ENCODE measurements at regions not wholly inside any gene's neighbourhood (a gene's known extent, or its start where the extent isn't known, plus 50 kb on each side); places are given as distances from the start of the nearest gene placed in this dataset.
"Not testable (repeated sequence)": the region's sequence is repeated elsewhere in the genome, so short reads cannot be mapped to it uniquely, and the experiment has no call there.

DNA sequence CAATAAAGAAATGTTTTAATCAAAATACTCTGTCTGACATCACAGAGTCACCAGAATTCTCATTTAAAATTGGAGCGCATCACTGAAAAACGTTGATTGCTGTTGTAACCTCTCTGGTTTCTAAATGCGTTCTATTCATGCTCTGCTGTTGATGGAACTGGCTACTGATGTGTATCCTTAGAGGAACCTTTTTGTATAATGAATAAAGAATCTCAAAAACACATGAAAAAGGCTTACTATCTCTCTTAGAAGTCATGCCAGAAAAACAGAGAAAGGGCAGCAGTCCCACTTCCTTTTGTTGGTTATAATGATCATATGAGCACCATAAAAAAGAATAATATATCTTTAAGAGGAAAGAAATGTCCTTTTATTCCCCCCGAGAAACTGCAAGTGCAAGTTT lies 615.5 kb downstream of the TLE1 start:
- Histone ChIP-seq H3K27me3 (ENCODE audit: control insufficient read depth, insufficient read depth, low read length) (no peaks in the 10 kb centered on the region), H3K36me3 (ENCODE audit: control insufficient read depth, insufficient read depth, low read length) (no peaks in the 10 kb centered on the region), H3K9ac (ENCODE audit: low read depth, low read length) (no peak overlapping the region), H3K4me3 (ENCODE audit: low read depth, low read length) (no peak overlapping the region), H3K4me1 (ENCODE audit: control insufficient read depth, insufficient read depth, low read length) (no peaks in the 10 kb centered on the region), H3K9me3 (ENCODE audit: control insufficient read depth, insufficient read depth, low read length) (no peaks in the 10 kb centered on the region)

DNA sequence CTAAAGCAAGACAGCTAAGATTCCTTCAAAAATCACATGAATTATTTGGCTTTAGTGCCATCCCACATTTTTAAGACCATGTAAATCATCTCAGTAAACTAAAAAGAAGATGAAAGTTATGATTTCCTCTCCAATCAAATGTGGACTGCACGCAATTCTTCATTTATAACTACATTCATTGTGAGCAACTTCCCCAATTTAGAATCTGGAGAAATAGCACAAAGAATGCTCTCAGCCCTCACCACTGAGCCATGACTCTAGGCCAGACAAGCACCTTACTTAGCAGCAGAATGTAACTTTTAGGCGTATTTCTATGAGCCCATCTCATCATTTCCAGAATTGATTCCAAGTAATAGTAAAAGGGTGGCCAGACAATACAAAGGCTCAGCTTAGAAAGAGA lies 616.6 kb downstream of the TLE1 start:
- Histone ChIP-seq H3K9ac (ENCODE audit: low read depth, low read length) (no peak overlapping the region), H3K36me3 (ENCODE audit: control insufficient read depth, insufficient read depth, low read length) (no peaks in the 10 kb centered on the region), H3K4me3 (ENCODE audit: low read depth, low read length) (no peak overlapping the region), H3K27me3 (ENCODE audit: control insufficient read depth, insufficient read depth, low read length) (no peaks in the 10 kb centered on the region), H3K9me3 (ENCODE audit: control insufficient read depth, insufficient read depth, low read length) (no peaks in the 10 kb centered on the region), H3K4me1 (ENCODE audit: control insufficient read depth, insufficient read depth, low read length) (no peaks in the 10 kb centered on the region)

DNA sequence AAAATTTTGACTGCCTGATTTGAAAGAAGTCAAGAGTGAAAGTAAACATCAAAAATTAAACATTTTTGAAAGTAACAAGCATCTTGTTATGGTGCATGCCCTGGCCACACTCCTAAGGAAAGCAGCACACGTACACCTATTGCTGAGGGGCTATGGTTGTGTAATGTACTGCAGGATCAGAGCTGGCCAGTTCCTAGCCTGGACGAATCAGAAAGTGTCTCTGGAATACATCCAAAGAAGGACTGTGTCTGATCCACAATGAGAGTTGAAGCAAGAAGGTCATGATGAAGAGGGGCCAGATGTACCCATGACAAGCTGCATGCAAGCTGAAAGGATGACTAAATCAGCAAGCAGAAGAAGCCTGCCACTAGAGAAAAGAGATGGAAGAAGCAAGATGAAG lies 618.2 kb downstream of the TLE1 start:
- no peaks in the 10 kb centered on the region for H3K27me3 ChIP-seq (ENCODE audit: control insufficient read depth, insufficient read depth, low read length)
- no peaks in the 10 kb centered on the region for H3K9me3 ChIP-seq (ENCODE audit: control insufficient read depth, insufficient read depth, low read length)
- H3K36me3 ChIP-seq (ENCODE audit: control insufficient read depth, insufficient read depth, low read length): no peaks in the 10 kb centered on the region
- no peaks in the 10 kb centered on the region for H3K4me1 ChIP-seq (ENCODE audit: control insufficient read depth, insufficient read depth, low read length)
- H3K4me3 ChIP-seq (ENCODE audit: low read depth, low read length): no peak overlapping the region
- H3K9ac ChIP-seq (ENCODE audit: low read depth, low read length): no peak overlapping the region

DNA sequence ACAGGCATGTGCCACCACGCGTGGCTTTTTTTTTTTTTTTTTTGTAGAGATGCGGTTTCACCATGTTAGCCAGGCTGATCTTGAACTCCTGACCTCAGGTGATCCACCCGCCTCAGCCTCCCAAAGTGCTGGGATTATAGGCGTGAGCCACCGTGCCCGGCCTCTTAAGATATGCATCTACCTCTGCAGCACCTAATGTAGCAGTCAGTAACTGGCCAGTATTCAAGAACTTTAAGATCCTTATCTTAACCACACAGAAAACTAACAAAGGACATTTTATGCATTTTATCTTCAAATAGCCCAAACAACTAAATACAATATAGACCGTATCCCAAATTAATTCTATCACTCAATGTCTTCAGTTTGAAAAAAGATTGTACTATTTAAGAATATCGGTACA lies 618.7 kb downstream of the TLE1 start:
- Histone ChIP-seq H3K27me3 (ENCODE audit: control insufficient read depth, insufficient read depth, low read length) (no peaks in the 10 kb centered on the region), H3K4me3 (ENCODE audit: low read depth, low read length) (no peak overlapping the region), H3K4me1 (ENCODE audit: control insufficient read depth, insufficient read depth, low read length) (no peaks in the 10 kb centered on the region), H3K9me3 (ENCODE audit: control insufficient read depth, insufficient read depth, low read length) (no peaks in the 10 kb centered on the region), H3K36me3 (ENCODE audit: control insufficient read depth, insufficient read depth, low read length) (no peaks in the 10 kb centered on the region), H3K9ac (ENCODE audit: low read depth, low read length) (no peak overlapping the region)

DNA sequence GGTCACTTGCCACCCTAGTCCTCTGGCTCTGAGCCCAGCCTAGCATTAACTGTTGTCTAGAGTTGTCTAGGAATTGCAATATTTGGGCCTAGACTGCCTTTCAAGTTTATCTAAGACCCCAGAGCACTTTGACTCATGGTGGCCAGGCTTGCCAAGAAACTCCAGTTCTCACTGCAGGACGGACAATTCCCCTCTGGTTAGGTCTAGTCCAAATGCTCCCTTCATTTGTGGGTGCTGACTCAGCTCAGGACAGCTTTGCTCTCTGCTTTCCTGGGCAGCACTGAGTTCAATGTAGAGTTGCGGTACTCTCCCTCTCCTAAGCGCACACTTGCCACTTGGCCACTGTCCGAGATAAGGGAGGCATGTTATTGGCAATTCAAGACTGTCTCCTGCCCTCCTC lies 619.4 kb downstream of the TLE1 start:
- Histone ChIP-seq H3K4me1 (ENCODE audit: control insufficient read depth, insufficient read depth, low read length) (no peaks in the 10 kb centered on the region), H3K36me3 (ENCODE audit: control insufficient read depth, insufficient read depth, low read length) (no peaks in the 10 kb centered on the region), H3K27me3 (ENCODE audit: control insufficient read depth, insufficient read depth, low read length) (no peaks in the 10 kb centered on the region), H3K9me3 (ENCODE audit: control insufficient read depth, insufficient read depth, low read length) (no peaks in the 10 kb centered on the region), H3K4me3 (ENCODE audit: low read depth, low read length) (no peak overlapping the region), H3K9ac (ENCODE audit: low read depth, low read length) (no peak overlapping the region)

DNA sequence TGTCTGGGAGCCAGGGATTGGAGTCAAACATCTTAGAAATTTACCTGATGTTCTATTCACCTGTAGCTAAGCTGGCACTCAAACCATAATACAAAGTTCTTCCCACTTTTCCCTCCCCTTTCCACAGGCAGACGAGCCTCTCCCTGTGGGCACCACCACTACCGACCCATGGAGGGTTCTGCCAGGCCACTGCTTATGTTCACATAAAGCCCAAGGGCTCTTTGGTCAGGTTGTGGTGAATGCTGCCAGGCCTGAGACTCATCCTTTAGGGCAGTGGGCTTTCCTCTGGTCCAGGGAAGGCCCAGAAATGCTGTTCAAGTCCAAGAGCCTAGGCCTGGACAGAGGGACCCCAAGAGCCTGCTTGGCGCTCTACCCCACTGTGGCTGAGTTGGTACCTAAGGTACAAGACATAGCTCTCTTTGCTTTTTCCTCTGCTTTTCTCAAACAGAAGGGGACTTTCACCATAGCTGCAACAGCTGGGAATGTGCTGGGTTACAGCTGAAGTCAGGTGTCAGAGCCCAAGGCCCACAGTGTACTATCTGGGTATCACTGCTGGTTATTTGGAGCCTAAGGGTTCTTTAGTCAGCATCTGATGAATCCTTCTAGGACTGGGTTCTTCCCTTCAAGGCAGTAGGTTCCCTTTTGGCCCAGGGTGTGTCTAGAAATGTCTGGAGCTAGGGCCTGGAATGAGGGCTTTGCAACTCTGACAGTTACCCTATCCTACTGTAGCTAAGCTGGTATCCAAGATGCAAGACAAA lies 620.1 kb downstream of the TLE1 start:
- Histone ChIP-seq H3K4me1 (ENCODE audit: control insufficient read depth, insufficient read depth, low read length) (no peaks in the 10 kb centered on the region), H3K9me3 (ENCODE audit: control insufficient read depth, insufficient read depth, low read length) (no peaks in the 10 kb centered on the region), H3K4me3 (ENCODE audit: low read depth, low read length) (no peak overlapping the region), H3K9ac (ENCODE audit: low read depth, low read length) (no peak overlapping the region), H3K27me3 (ENCODE audit: control insufficient read depth, insufficient read depth, low read length) (no peaks in the 10 kb centered on the region), H3K36me3 (ENCODE audit: control insufficient read depth, insufficient read depth, low read length) (no peaks in the 10 kb centered on the region)

DNA sequence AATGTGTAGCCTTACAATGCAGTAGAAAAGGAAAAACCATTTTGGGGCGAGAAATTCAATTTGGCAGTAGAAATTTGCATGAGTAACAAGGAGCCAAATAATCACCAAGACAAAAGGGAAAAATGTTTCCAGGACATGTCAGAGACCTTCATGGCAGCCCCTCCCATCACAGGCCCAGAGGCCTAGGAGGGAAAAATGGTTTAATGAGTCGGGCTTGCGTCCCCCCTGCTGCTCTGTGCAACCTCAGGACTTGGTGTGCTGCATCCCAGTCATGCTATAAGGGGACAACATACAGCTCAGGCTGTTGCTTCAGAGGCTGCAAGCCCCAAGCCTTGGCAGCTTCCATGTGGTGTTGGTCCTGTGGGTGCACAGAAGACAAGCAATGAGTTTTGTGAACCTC lies 626.4 kb downstream of the TLE1 start:
- not testable (repeated sequence) for H3K27me3 ChIP-seq (ENCODE audit: control insufficient read depth, insufficient read depth, low read length); H3K36me3 ChIP-seq (ENCODE audit: control insufficient read depth, insufficient read depth, low read length); H3K9ac ChIP-seq (ENCODE audit: low read depth, low read length); H3K4me1 ChIP-seq (ENCODE audit: control insufficient read depth, insufficient read depth, low read length); H3K4me3 ChIP-seq (ENCODE audit: low read depth, low read length)
- peaks cover 14% of the 10 kb centered on the region for H3K9me3 ChIP-seq (ENCODE audit: control insufficient read depth, insufficient read depth, low read length)

DNA sequence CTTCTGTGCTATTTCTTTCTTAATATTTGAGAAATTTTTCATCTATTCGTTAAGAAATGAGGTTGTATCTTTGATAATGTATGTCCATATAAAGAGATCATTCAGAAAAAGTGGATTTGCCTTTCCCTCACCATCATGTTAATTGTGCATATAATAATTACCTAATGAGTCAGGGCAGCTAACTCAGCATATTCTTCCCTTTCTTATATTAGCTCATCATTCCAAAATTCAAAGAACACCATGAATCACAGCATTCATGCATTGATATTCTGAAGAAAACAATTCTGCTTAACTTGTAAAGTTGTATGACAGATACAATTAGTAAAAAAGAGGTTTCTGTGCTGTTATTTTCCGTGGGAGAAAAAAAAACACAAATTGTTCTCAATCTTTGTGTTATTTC lies 630.6 kb downstream of the TLE1 start:
- H3K9me3 ChIP-seq (ENCODE audit: control insufficient read depth, insufficient read depth, low read length): peaks cover 12% of the 10 kb centered on the region
- no peak overlapping the region for H3K4me3 ChIP-seq (ENCODE audit: low read depth, low read length)
- H3K4me1 ChIP-seq (ENCODE audit: control insufficient read depth, insufficient read depth, low read length): no peaks in the 10 kb centered on the region
- H3K9ac ChIP-seq (ENCODE audit: low read depth, low read length): no peak overlapping the region
- H3K36me3 ChIP-seq (ENCODE audit: control insufficient read depth, insufficient read depth, low read length): no peaks in the 10 kb centered on the region
- no peaks in the 10 kb centered on the region for H3K27me3 ChIP-seq (ENCODE audit: control insufficient read depth, insufficient read depth, low read length)

DNA sequence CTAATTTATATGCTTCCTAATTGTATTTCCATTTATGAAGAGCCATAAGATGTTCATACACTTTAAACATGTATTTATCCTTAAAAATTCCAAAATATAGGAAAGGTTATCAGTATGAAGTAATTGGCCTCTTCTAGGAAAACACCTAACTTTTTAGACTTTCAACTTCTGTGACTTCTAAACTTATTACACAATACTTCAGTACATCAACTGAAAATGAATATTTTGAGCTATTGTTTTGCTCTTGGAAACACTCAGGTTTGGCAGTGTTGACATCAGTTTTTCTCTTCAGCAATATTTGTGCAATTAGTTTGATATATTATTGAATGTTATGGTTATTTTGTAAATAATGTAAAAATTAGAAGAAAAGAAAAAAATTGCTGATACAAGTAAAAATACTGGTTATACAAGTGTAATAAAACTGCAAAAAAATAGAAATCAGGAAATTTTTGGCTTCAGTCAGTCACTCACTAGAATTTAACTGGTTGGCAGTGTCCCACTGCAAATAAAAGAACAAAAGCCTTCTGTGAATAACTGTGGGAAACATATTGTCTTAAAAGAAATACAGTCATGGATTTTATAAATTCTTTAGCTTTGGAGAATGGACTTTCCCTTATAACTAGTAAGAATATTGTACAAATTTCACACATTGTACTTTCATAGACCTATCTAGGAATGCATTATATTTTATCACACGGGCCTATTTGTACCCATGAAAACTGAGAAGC lies 635.9 kb downstream of the TLE1 start:
- H3K36me3 ChIP-seq (ENCODE audit: control insufficient read depth, insufficient read depth, low read length): no peaks in the 10 kb centered on the region
- no peak overlapping the region for H3K9ac ChIP-seq (ENCODE audit: low read depth, low read length)
- H3K4me3 ChIP-seq (ENCODE audit: low read depth, low read length): no peak overlapping the region
- no peaks in the 10 kb centered on the region for H3K4me1 ChIP-seq (ENCODE audit: control insufficient read depth, insufficient read depth, low read length)
- no peaks in the 10 kb centered on the region for H3K9me3 ChIP-seq (ENCODE audit: control insufficient read depth, insufficient read depth, low read length)
- no peaks in the 10 kb centered on the region for H3K27me3 ChIP-seq (ENCODE audit: control insufficient read depth, insufficient read depth, low read length)

DNA sequence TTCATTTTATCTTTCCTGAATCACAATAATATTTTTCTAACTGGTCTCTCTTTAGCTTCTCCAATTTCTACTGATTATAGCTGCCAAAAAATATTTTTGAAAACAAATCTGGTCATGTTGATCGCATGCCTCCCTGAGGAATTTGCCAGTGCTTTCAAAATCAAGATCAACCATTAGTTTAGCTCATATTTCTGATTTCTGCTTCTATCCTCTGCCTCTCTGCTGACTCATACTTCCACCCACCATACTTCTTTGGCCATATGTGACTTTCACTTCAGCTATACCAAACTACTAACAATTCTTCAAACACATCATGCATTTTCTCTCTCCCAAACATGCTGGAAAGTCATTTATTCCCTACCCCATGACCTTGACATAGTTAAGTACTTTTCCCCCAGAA lies 636.5 kb downstream of the TLE1 start:
- Histone ChIP-seq H3K36me3 (ENCODE audit: control insufficient read depth, insufficient read depth, low read length) (no peaks in the 10 kb centered on the region), H3K4me1 (ENCODE audit: control insufficient read depth, insufficient read depth, low read length) (no peaks in the 10 kb centered on the region), H3K9me3 (ENCODE audit: control insufficient read depth, insufficient read depth, low read length) (no peaks in the 10 kb centered on the region), H3K9ac (ENCODE audit: low read depth, low read length) (no peak overlapping the region), H3K4me3 (ENCODE audit: low read depth, low read length) (no peak overlapping the region), H3K27me3 (ENCODE audit: control insufficient read depth, insufficient read depth, low read length) (no peaks in the 10 kb centered on the region)

DNA sequence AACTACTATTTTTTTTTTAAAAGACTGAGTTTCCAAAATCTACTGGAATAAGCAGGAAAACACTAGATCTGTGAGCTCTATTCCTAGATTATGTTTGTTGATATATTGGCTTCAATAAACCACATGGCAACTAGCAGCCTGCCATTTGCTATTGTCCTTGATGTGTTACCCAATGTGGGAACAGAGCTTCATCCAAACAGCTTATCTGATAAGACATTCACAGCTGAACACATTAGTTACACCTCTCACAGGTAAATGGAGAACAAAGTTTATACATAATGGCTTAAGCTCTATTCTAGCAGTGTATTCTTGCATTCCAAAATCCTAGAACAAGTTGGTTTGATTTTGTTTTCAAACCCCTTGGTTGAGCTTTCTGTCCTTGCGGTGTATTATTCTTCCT lies 642.1 kb downstream of the TLE1 start:
- H3K4me3 ChIP-seq (ENCODE audit: low read depth, low read length): no peak overlapping the region
- H3K4me1 ChIP-seq (ENCODE audit: control insufficient read depth, insufficient read depth, low read length): no peaks in the 10 kb centered on the region
- no peak overlapping the region for H3K9ac ChIP-seq (ENCODE audit: low read depth, low read length)
- H3K9me3 ChIP-seq (ENCODE audit: control insufficient read depth, insufficient read depth, low read length): no peaks in the 10 kb centered on the region
- no peaks in the 10 kb centered on the region for H3K36me3 ChIP-seq (ENCODE audit: control insufficient read depth, insufficient read depth, low read length)
- H3K27me3 ChIP-seq (ENCODE audit: control insufficient read depth, insufficient read depth, low read length): no peaks in the 10 kb centered on the region

DNA sequence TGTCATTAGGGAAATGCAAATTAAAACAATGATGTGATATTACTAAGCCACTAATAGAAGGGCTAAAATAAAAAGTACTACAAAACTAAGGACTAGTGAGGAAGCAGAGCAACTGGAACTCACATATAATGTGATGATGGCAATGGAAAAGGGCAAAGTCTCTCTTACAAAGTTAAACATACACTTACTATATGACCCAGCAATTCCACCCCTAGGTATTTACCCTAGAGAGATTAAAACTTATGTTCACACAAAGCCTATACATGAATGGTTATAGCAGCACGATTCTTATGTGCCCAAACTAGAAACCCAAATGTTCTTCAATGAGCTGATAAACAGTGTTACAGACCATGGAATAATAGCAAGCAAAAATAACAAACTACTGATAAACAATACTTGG lies 643.7 kb downstream of the TLE1 start:
- Histone ChIP-seq H3K9me3 (ENCODE audit: control insufficient read depth, insufficient read depth, low read length) (no peaks in the 10 kb centered on the region), H3K4me1 (ENCODE audit: control insufficient read depth, insufficient read depth, low read length) (no peaks in the 10 kb centered on the region), H3K4me3 (ENCODE audit: low read depth, low read length) (no peak overlapping the region), H3K36me3 (ENCODE audit: control insufficient read depth, insufficient read depth, low read length) (no peaks in the 10 kb centered on the region), H3K27me3 (ENCODE audit: control insufficient read depth, insufficient read depth, low read length) (no peaks in the 10 kb centered on the region), H3K9ac (ENCODE audit: low read depth, low read length) (no peak overlapping the region)

Data from iPS-15b (cell line).